ENCODE measurements at regions not wholly inside any gene's neighbourhood (a gene's known extent, or its start where the extent isn't known, plus 50 kb on each side); places are given as distances from the start of the nearest gene placed in this dataset.

DNA sequence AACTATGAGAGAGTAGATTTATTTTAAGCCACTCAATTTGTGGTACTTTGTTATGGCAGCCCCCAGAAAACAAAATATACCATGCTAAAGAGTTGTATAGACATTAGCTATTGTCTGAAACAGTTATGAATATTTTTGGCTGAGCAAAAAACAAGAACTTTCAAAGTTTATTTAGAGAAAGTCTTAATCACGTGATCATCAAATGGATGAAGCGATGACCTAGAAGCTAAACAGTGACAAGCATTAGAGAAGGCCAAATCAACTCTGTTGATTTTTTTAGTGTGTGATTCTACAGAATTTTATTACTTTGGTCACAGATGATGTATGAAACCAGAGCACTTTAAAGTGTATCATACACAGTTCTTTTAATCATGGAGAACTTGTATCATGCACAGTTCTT lies 1247.9 kb upstream of the MAP3K7 start:
- Histone ChIP-seq H3K4me3 (replicated peaks; ENCODE audit: insufficient read depth, low read length) (no peak overlapping the region), H3K27ac (replicated peaks) (no peak overlapping the region), H3K27me3 (ENCODE audit: insufficient read depth, poor library complexity, severe bottlenecking) (no peaks in the 10 kb centered on the region)
- TF ChIP-seq GABPA (IDR thresholded peaks at IDR 0.05; ENCODE audit: low read depth): no peak
- TF ChIP-seq, protein P1, sequence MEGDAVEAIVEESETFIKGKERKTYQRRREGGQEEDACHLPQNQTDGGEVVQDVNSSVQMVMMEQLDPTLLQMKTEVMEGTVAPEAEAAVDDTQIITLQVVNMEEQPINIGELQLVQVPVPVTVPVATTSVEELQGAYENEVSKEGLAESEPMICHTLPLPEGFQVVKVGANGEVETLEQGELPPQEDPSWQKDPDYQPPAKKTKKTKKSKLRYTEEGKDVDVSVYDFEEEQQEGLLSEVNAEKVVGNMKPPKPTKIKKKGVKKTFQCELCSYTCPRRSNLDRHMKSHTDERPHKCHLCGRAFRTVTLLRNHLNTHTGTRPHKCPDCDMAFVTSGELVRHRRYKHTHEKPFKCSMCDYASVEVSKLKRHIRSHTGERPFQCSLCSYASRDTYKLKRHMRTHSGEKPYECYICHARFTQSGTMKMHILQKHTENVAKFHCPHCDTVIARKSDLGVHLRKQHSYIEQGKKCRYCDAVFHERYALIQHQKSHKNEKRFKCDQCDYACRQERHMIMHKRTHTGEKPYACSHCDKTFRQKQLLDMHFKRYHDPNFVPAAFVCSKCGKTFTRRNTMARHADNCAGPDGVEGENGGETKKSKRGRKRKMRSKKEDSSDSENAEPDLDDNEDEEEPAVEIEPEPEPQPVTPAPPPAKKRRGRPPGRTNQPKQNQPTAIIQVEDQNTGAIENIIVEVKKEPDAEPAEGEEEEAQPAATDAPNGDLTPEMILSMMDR (IDR thresholded peaks at IDR 0.05; ENCODE audit: insufficient read depth, low read length): no peak
- TF ChIP-seq, protein P2, sequence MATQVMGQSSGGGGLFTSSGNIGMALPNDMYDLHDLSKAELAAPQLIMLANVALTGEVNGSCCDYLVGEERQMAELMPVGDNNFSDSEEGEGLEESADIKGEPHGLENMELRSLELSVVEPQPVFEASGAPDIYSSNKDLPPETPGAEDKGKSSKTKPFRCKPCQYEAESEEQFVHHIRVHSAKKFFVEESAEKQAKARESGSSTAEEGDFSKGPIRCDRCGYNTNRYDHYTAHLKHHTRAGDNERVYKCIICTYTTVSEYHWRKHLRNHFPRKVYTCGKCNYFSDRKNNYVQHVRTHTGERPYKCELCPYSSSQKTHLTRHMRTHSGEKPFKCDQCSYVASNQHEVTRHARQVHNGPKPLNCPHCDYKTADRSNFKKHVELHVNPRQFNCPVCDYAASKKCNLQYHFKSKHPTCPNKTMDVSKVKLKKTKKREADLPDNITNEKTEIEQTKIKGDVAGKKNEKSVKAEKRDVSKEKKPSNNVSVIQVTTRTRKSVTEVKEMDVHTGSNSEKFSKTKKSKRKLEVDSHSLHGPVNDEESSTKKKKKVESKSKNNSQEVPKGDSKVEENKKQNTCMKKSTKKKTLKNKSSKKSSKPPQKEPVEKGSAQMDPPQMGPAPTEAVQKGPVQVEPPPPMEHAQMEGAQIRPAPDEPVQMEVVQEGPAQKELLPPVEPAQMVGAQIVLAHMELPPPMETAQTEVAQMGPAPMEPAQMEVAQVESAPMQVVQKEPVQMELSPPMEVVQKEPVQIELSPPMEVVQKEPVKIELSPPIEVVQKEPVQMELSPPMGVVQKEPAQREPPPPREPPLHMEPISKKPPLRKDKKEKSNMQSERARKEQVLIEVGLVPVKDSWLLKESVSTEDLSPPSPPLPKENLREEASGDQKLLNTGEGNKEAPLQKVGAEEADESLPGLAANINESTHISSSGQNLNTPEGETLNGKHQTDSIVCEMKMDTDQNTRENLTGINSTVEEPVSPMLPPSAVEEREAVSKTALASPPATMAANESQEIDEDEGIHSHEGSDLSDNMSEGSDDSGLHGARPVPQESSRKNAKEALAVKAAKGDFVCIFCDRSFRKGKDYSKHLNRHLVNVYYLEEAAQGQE (IDR thresholded peaks at IDR 0.05; ENCODE audit: insufficient replicate concordance, low read depth): no peak
- TF ChIP-seq SPI1 (IDR thresholded peaks at IDR 0.05; ENCODE audit: borderline replicate concordance, low read depth): no peak
- TF ChIP-seq POLR2AphosphoS5 (IDR thresholded peaks at IDR 0.05; ENCODE audit: low read depth): no peak
- no peak for DNase-seq (ENCODE audit: low read depth in 1 of 2, low spot score in 1 of 2)

DNA sequence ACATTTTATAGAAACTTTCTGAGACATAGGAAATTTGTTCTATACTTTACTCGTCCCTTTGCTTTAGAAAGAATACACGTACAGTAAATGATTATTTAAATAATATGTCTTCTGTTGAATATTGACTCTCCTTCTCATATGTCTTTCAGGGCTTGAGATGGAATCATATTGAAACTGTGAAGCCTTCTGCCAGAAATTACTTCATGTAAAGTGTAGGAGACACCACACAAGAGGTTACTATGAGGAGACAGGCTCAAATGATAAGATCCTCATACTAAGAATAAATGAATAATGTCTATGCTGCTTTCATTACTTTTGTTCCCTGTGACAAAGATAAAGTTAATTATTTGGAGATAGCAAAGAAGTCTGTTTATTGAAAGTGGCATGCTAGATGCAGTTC lies 1240.3 kb upstream of the MAP3K7 start:
- H3K27me3 ChIP-seq (ENCODE audit: insufficient read depth, poor library complexity, severe bottlenecking): no peaks in the 10 kb centered on the region
- DNase-seq (ENCODE audit: low read depth in 1 of 2, low spot score in 1 of 2): no peak
- H3K4me3 ChIP-seq (replicated peaks; ENCODE audit: insufficient read depth, low read length): no peak overlapping the region
- TF ChIP-seq, protein P1 (IDR thresholded peaks at IDR 0.05; ENCODE audit: insufficient read depth, low read length): no peak
- no peak for TF ChIP-seq SPI1 (IDR thresholded peaks at IDR 0.05; ENCODE audit: borderline replicate concordance, low read depth)
- no peak for TF ChIP-seq POLR2AphosphoS5 (IDR thresholded peaks at IDR 0.05; ENCODE audit: low read depth)
- TF ChIP-seq, protein P2 (IDR thresholded peaks at IDR 0.05; ENCODE audit: insufficient replicate concordance, low read depth): no peak
- no peak for TF ChIP-seq GABPA (IDR thresholded peaks at IDR 0.05; ENCODE audit: low read depth)
- no peak overlapping the region for H3K27ac ChIP-seq (replicated peaks)

DNA sequence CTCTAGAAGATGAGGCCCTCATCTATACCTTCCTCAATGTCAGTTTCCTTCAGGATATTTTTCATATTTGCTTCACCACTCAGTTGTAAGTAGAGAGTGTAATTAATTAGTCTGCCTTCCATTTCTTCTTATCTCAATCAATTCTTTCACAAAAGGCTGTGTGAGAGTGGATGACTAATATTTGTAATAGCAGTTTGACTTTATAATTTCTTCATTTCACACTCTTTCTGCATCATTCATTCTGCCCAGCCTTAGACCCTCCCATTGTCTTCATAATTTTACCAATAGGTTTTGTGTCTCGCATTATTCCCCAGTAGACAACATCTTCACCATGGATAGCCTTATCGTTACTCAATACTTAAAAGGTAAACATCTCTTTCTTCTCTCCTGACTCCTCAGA lies 1239.3 kb upstream of the MAP3K7 start:
- H3K27me3 ChIP-seq (ENCODE audit: insufficient read depth, poor library complexity, severe bottlenecking): no peaks in the 10 kb centered on the region
- H3K27ac ChIP-seq (replicated peaks): no peak overlapping the region
- H3K4me3 ChIP-seq (replicated peaks; ENCODE audit: insufficient read depth, low read length): no peak overlapping the region
- TF ChIP-seq, protein P2 (IDR thresholded peaks at IDR 0.05; ENCODE audit: insufficient replicate concordance, low read depth): no peak
- no peak for DNase-seq (ENCODE audit: low read depth in 1 of 2, low spot score in 1 of 2)

DNA sequence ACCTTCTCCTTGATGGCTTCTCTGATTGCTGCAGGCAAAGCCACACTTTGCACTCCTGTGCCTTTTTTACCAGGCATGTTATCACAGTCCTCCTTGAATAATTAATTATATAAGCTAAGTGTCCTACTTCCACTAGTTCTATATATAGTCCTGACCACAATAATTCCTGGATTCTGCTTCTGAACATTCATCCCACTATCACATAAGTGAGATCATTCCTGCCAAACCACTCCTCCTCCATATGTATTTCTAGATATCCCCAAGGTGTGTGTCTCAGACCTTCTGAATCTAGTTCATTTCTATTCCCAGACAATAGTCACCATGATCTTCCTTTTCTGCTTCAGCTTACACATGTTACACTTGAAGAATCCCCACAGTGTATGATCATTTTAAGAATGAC lies 1237.5 kb upstream of the MAP3K7 start:
- Histone ChIP-seq H3K27ac (replicated peaks) (no peak overlapping the region), H3K4me3 (replicated peaks; ENCODE audit: insufficient read depth, low read length) (no peak overlapping the region), H3K27me3 (ENCODE audit: insufficient read depth, poor library complexity, severe bottlenecking) (no peaks in the 10 kb centered on the region)
- DNase-seq (ENCODE audit: low read depth in 1 of 2, low spot score in 1 of 2): no peak
- TF ChIP-seq SPI1 (IDR thresholded peaks at IDR 0.05; ENCODE audit: borderline replicate concordance, low read depth) (no peak), GABPA (IDR thresholded peaks at IDR 0.05; ENCODE audit: low read depth) (no peak), POLR2AphosphoS5 (IDR thresholded peaks at IDR 0.05; ENCODE audit: low read depth) (no peak)
- TF ChIP-seq, protein P2 (IDR thresholded peaks at IDR 0.05; ENCODE audit: insufficient replicate concordance, low read depth): no peak
- TF ChIP-seq, protein P1 (IDR thresholded peaks at IDR 0.05; ENCODE audit: insufficient read depth, low read length): no peak
